SU-DHL-6 (cell line): ENCODE measurements at regions not wholly inside any gene's neighbourhood (a gene's known extent, or its start where the extent isn't known, plus 50 kb on each side); places are given as distances from the start of the nearest gene placed in this dataset.

Source experiments
- H2AFZ ChIP-seq: fragments of 200-600 bp; sonication (generic); 2 replicates; pipeline ENCODE4 v1.6.1; 2014; ENCODE audit warnings: low read depth, mild to moderate bottlenecking, moderate library complexity, mixed read lengths, antibody characterized with exemption, low read length; ENCODE audit not compliant: severe bottlenecking
- H3F3A ChIP-seq: fragments of 200-600 bp; shearing (Covaris generic); 2 replicates; pipeline ENCODE4 v1.6.0; 2016; ENCODE audit warnings: antibody characterized with exemption, mild to moderate bottlenecking; ENCODE audit not compliant: insufficient read depth
- H3K27ac ChIP-seq: fragments of 200-600 bp; sonication (generic); 2 replicates; pipeline ENCODE4 v1.5.1; 2016; ENCODE audit warnings: low read depth, mild to moderate bottlenecking, low read length, moderate library complexity, mixed read lengths
- H3K27me3 ChIP-seq: fragments of 200-600 bp; sonication (generic), shearing (Covaris generic); 2 replicates; pipeline ENCODE4 v1.6.0; 2014; ENCODE audit warnings: mild to moderate bottlenecking, low read length
- H3K36me3 ChIP-seq: fragments of 200-600 bp; sonication (generic); 2 replicates; pipeline ENCODE4 v1.6.1; 2014; ENCODE audit warnings: mild to moderate bottlenecking, low read length, mixed read lengths
- H3K4me2 ChIP-seq: fragments of 300-600, 200-600 bp; shearing (Covaris generic), sonication (generic); 2 replicates; pipeline ENCODE4 v1.6.0; 2014; ENCODE audit warnings: low read length, low read depth, mild to moderate bottlenecking; ENCODE audit not compliant: poor library complexity, severe bottlenecking
- H3K4me3 ChIP-seq: fragments of 200-600 bp; sonication (generic); 2 replicates; pipeline ENCODE4 v1.5.1; 2014; ENCODE audit warnings: antibody characterized with exemption, low read length, mild to moderate bottlenecking, mixed read lengths; ENCODE audit not compliant: insufficient read depth, poor library complexity, severe bottlenecking
- H3K79me2 ChIP-seq: fragments of 200-600 bp; sonication (generic); 2 replicates; pipeline ENCODE4 v1.6.1; 2014; ENCODE audit warnings: mild to moderate bottlenecking, low read length, moderate library complexity; ENCODE audit not compliant: insufficient read depth
- H3K9ac ChIP-seq: fragments of 200-600 bp; sonication (generic); 2 replicates; pipeline ENCODE4 v1.7.0; 2014; ENCODE audit warnings: mild to moderate bottlenecking, low read length
- H3K9me2 ChIP-seq: fragments of 200-600 bp; sonication (generic); replicated peaks from 2 replicates; pipeline ENCODE4 v1.6.1; 2014; ENCODE audit warnings: low read length; ENCODE audit not compliant: insufficient read depth
- H3K9me3 ChIP-seq: fragments of 200-600 bp; sonication (generic); 2 replicates; pipeline ENCODE4 v1.6.1; 2014; ENCODE audit warnings: low read length, mixed read lengths; ENCODE audit not compliant: insufficient read depth
- H4K20me1 ChIP-seq: fragments of 200-600 bp; sonication (generic); 2 replicates; pipeline ENCODE4 v1.6.1; 2014; ENCODE audit warnings: low read depth, mild to moderate bottlenecking, antibody characterized with exemption, low read length, moderate library complexity, mixed read lengths
- CTCF ChIP-seq: fragments of 200-600 bp; sonication (generic); IDR thresholded peaks from one replicate; pipeline ENCODE4 v1.5.1; 2017; ENCODE audit warnings: antibody characterized with exemption, mild to moderate bottlenecking, low read length, moderate library complexity; ENCODE audit not compliant: insufficient read depth, poor library complexity, severe bottlenecking
- EZH2phosphoT487 ChIP-seq: fragments of 200-600 bp; sonication (generic), shearing (Covaris generic); conservative IDR thresholded peaks from 2 replicates; pipeline ENCODE4 v1.6.1; 2018; ENCODE audit warnings: mild to moderate bottlenecking, antibody characterized with exemption, low read length, moderate library complexity, mixed read lengths

- H3K36me3 ChIP-seq: no peaks in the 10 kb centered on the region
- no peaks in the 10 kb centered on the region for H3K9me3 ChIP-seq
- H3K27ac ChIP-seq: no peak overlapping the region
- H3K79me2 ChIP-seq: no peaks in the 10 kb centered on the region
- no peak overlapping the region for H3K4me2 ChIP-seq
- H4K20me1 ChIP-seq: no peaks in the 10 kb centered on the region
- H3F3A ChIP-seq: no peaks in the 10 kb centered on the region
- no peaks in the 10 kb centered on the region for H3K9me2 ChIP-seq
- no peak overlapping the region for H2AFZ ChIP-seq
- no peak overlapping the region for H3K4me3 ChIP-seq
- no peak overlapping the region for H3K9ac ChIP-seq
- H3K27me3 ChIP-seq: no peaks in the 10 kb centered on the region
- TF ChIP-seq CTCF (no peak), EZH2phosphoT487 (no peak)
Observed at GRCh38 chr2:133721118-133721517, 152.9 kb upstream of the NCKAP5 start.

GRCh38 chr2:133723133-133723532 lies 154.9 kb upstream of the NCKAP5 start:
- Histone ChIP-seq H3K27ac (no peak overlapping the region), H3K4me3 (no peak overlapping the region), H3K79me2 (no peaks in the 10 kb centered on the region), H3K36me3 (no peaks in the 10 kb centered on the region), H4K20me1 (no peaks in the 10 kb centered on the region), H3K9me2 (no peaks in the 10 kb centered on the region), H2AFZ (no peak overlapping the region), H3K9me3 (no peaks in the 10 kb centered on the region), H3K27me3 (no peaks in the 10 kb centered on the region), H3K9ac (no peak overlapping the region), H3F3A (no peaks in the 10 kb centered on the region), H3K4me2 (no peak overlapping the region)
- TF ChIP-seq EZH2phosphoT487 (no peak), CTCF (no peak)

- no peaks in the 10 kb centered on the region for H3K9me2 ChIP-seq
- no peak overlapping the region for H2AFZ ChIP-seq
- no peak overlapping the region for H3K27ac ChIP-seq
- H3K9ac ChIP-seq: no peak overlapping the region
- no peaks in the 10 kb centered on the region for H3K27me3 ChIP-seq
- no peak overlapping the region for H3K4me2 ChIP-seq
- TF ChIP-seq CTCF: no peak
- no peak for TF ChIP-seq EZH2phosphoT487
- H3K4me3 ChIP-seq: no peak overlapping the region
- H4K20me1 ChIP-seq: no peaks in the 10 kb centered on the region
- no peaks in the 10 kb centered on the region for H3K79me2 ChIP-seq
- no peaks in the 10 kb centered on the region for H3F3A ChIP-seq
- H3K36me3 ChIP-seq: no peaks in the 10 kb centered on the region
- H3K9me3 ChIP-seq: no peaks in the 10 kb centered on the region
Observed at GRCh38 chr2:133726973-133727372, 158.7 kb upstream of the NCKAP5 start.
